ENCODE measurements at regions not wholly inside any gene's neighbourhood (a gene's known extent, or its start where the extent isn't known, plus 50 kb on each side); places are given as distances from the start of the nearest gene placed in this dataset.

GRCh38 chr13:76500894-76501293 lies 385.3 kb downstream of the KCTD12 start:
- TF ChIP-seq POLR2AphosphoS5 (IDR thresholded peaks at IDR 0.05; ENCODE audit: low read depth) = no peak
- TF ChIP-seq, protein P1, sequence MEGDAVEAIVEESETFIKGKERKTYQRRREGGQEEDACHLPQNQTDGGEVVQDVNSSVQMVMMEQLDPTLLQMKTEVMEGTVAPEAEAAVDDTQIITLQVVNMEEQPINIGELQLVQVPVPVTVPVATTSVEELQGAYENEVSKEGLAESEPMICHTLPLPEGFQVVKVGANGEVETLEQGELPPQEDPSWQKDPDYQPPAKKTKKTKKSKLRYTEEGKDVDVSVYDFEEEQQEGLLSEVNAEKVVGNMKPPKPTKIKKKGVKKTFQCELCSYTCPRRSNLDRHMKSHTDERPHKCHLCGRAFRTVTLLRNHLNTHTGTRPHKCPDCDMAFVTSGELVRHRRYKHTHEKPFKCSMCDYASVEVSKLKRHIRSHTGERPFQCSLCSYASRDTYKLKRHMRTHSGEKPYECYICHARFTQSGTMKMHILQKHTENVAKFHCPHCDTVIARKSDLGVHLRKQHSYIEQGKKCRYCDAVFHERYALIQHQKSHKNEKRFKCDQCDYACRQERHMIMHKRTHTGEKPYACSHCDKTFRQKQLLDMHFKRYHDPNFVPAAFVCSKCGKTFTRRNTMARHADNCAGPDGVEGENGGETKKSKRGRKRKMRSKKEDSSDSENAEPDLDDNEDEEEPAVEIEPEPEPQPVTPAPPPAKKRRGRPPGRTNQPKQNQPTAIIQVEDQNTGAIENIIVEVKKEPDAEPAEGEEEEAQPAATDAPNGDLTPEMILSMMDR (IDR thresholded peaks at IDR 0.05; ENCODE audit: insufficient read depth, low read length) = no peak
- no peak for TF ChIP-seq SPI1 (IDR thresholded peaks at IDR 0.05; ENCODE audit: borderline replicate concordance, low read depth)
- no peak for TF ChIP-seq REST (IDR thresholded peaks at IDR 0.05; ENCODE audit: insufficient replicate concordance, low read depth)
